DND-41 (cell line): ENCODE measurements at regions not wholly inside any gene's neighbourhood (a gene's known extent, or its start where the extent isn't known, plus 50 kb on each side); places are given as distances from the start of the nearest gene placed in this dataset.

Experiments
- ATAC-seq: fragments of 200-7000 bp; cut with Tn5 transposase; 3 replicates; pipeline ENCODE4 v1.9.1; 2021; ENCODE audit warnings: low read depth; ENCODE audit not compliant: insufficient read depth
- DNase-seq: peaks from one replicate; pipeline ENCODE4 v3.0.0-alpha.2; 2020
- H2AFZ ChIP-seq: 2 replicates; pipeline ENCODE4 v1.6.0; 2012; ENCODE audit warnings: low read depth, low read length
- H3K27ac ChIP-seq: 2 replicates; pipeline ENCODE4 v1.5.1; 2012; ENCODE audit warnings: low read length, inconsistent platforms
- H3K27me3 ChIP-seq: fragments of 200-600 bp; sonication (generic); 2 replicates; pipeline ENCODE4 v1.6.0; 2012; ENCODE audit warnings: low read length, mild to moderate bottlenecking, inconsistent platforms; ENCODE audit not compliant: insufficient read depth, poor library complexity
- H3K36me3 ChIP-seq: 2 replicates; pipeline ENCODE4 v1.5.1; 2012; ENCODE audit warnings: low read length, inconsistent platforms; ENCODE audit not compliant: insufficient read depth
- H3K4me1 ChIP-seq: 2 replicates; pipeline ENCODE4 v1.5.1; 2012; ENCODE audit warnings: mild to moderate bottlenecking, low read length; ENCODE audit not compliant: insufficient read depth
- H3K4me2 ChIP-seq: 2 replicates; pipeline ENCODE4 v1.6.0; 2012; ENCODE audit warnings: mild to moderate bottlenecking, moderate library complexity, low read length, inconsistent platforms; ENCODE audit not compliant: insufficient read depth
- H3K4me3 ChIP-seq, 2 experiments: fragments of 200-600 bp in 1 of 2; shearing (Covaris generic) in 1 of 2; 2 replicates each; pipeline ENCODE4 v1.5.1; 2012 to 2016; ENCODE audit warnings: inconsistent platforms in 2 of 2, low read length in 2 of 2, mild to moderate bottlenecking in 2 of 2, low read depth in 1 of 2, moderate library complexity in 1 of 2
- H3K79me2 ChIP-seq: 2 replicates; pipeline ENCODE4 v1.6.0; 2012; ENCODE audit warnings: low read length, inconsistent platforms; ENCODE audit not compliant: insufficient read depth
- H3K9ac ChIP-seq: 2 replicates; pipeline ENCODE4 v1.6.0; 2012; ENCODE audit warnings: low read depth, mild to moderate bottlenecking, inconsistent platforms, low read length, moderate library complexity
- H3K9me3 ChIP-seq: 2 replicates; pipeline ENCODE4 v1.5.1; 2012; ENCODE audit warnings: low read length, moderate library complexity, mild to moderate bottlenecking, inconsistent platforms; ENCODE audit not compliant: insufficient read depth, severe bottlenecking
- H4K20me1 ChIP-seq: 2 replicates; pipeline ENCODE4 v1.6.0; 2012; ENCODE audit warnings: low read length; ENCODE audit not compliant: insufficient read depth
- EZH2 ChIP-seq: IDR thresholded peaks from 3 replicates; pipeline ENCODE4 v1.6.1; 2012; ENCODE audit warnings: borderline replicate concordance, low read depth, mild to moderate bottlenecking, moderate library complexity, low read length, inconsistent platforms; ENCODE audit not compliant: severe bottlenecking
- TF ChIP-seq, protein P1 (sequence below): IDR thresholded peaks from 2 replicates; pipeline ENCODE4 v1.5.1; 2012; ENCODE audit warnings: borderline replicate concordance, low read length, moderate library complexity, mild to moderate bottlenecking; ENCODE audit not compliant: poor library complexity, severe bottlenecking; ENCODE audit errors: extremely low read depth

DNA sequence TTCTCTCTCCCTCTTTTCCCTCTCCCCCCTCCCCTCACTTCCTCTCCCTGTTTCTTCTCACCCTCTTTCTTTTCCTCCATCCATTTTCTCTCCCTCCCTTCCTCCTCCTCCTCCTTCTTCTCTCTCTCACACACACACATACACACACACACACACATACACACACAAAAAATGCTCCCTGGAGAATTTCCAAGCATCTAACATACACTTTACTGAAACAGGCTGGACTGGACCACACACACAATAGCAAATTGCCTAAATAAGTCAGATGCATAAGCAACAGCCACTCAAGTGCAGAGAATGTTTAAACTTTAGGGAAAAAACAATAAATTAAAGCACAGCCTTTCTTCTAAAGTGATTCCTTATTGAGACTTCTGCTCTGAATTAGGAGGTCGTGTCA lies 267.7 kb downstream of the FGFR2 start:
- Histone ChIP-seq H3K4me2 (no peak overlapping the region), H3K4me3 (no peak overlapping the region)

DNA sequence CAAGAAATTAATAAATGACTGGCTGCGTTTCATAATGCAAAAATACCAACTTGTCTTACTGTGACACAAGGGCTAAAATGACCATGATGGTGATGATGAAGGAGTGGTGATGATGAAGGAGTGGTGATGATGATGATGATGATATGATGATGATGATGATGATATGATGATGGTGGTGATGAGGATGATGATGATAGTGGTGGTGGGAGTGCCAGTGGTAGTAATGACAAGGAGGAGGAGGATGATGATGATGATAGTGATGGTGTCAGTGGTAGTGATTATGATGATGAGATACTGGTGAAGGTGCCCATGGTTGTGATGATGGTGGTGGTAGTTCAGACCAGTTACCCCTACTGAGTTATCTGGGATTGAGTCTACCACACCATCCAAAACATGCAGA lies 265.9 kb downstream of the FGFR2 start:
- Histone ChIP-seq H2AFZ (no peak overlapping the region), H3K79me2 (no peaks in the 10 kb centered on the region), H3K4me1 (no peaks in the 10 kb centered on the region), H3K27ac (no peak overlapping the region), H3K9ac (no peak overlapping the region), H4K20me1 (no peaks in the 10 kb centered on the region), H3K36me3 (no peaks in the 10 kb centered on the region), H3K4me2 (no peak overlapping the region), H3K4me3 (no peak overlapping the region), H3K9me3 (no peaks in the 10 kb centered on the region), H3K27me3 (no peaks in the 10 kb centered on the region)
- TF ChIP-seq, protein P1, sequence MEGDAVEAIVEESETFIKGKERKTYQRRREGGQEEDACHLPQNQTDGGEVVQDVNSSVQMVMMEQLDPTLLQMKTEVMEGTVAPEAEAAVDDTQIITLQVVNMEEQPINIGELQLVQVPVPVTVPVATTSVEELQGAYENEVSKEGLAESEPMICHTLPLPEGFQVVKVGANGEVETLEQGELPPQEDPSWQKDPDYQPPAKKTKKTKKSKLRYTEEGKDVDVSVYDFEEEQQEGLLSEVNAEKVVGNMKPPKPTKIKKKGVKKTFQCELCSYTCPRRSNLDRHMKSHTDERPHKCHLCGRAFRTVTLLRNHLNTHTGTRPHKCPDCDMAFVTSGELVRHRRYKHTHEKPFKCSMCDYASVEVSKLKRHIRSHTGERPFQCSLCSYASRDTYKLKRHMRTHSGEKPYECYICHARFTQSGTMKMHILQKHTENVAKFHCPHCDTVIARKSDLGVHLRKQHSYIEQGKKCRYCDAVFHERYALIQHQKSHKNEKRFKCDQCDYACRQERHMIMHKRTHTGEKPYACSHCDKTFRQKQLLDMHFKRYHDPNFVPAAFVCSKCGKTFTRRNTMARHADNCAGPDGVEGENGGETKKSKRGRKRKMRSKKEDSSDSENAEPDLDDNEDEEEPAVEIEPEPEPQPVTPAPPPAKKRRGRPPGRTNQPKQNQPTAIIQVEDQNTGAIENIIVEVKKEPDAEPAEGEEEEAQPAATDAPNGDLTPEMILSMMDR, result no peak
- no peak for TF ChIP-seq EZH2
- no peak for ATAC-seq
- DNase-seq, result no peak

More for the DNA sequence above, 267.7 kb downstream of the FGFR2 start:
- no peak for TF ChIP-seq EZH2
- Histone ChIP-seq H3K27me3 (no peaks in the 10 kb centered on the region), H3K79me2 (no peaks in the 10 kb centered on the region), H3K4me1 (no peaks in the 10 kb centered on the region), H2AFZ (no peak overlapping the region), H3K36me3 (no peaks in the 10 kb centered on the region), H3K27ac (no peak overlapping the region), H4K20me1 (no peaks in the 10 kb centered on the region), H3K9ac (no peak overlapping the region), H3K9me3 (no peaks in the 10 kb centered on the region)
- ATAC-seq (no peak), DNase-seq (no peak)

DNA sequence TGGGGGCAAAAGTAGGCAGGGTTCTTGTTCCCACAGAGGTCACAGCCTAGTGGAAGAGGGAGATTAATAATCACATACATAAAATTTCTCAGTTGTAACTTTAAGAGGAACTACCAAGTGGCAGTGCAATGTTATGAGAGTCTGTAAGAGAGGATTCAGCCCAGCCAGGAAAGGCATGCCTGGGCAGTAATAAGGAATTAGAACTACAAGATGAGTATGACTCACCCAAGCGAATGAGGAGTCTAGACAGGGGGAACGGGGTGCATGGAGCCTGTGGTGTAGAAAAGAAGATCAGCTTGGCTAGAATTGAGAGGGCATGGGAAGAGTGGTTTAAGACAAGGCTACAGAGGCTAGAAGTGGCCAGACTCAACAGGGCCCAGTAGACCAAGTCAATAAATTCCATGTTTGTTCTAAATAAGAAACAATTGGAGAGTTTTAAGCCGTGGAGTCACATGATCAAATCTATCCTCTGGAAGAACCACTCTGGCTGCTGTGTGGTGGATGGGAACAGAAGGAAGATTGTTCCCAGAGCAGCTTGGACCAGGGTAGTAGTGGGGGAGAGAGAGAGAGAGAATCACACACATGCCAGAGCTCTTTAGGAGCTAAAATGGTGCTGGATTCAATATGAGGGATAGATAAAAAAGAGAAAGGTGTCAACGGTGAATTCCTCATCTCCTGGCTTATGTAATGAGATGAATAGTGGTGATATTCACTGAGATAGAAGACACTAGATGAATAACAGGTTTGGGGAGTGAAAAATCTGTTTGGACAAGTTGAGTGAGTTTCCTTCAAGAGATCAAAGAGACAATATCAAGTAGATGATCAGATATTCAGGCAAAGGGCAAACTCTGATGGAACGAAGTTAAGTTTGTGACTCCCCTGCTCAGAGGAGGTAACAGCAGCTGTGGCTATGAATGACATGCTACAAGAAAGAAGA lies 265.1 kb downstream of the FGFR2 start:
- no peaks in the 10 kb centered on the region for H3K9me3 ChIP-seq
- no peaks in the 10 kb centered on the region for H3K36me3 ChIP-seq
- no peaks in the 10 kb centered on the region for H4K20me1 ChIP-seq
- no peaks in the 10 kb centered on the region for H3K27me3 ChIP-seq
- ATAC-seq (no peak), DNase-seq (no peak)
- no peak for TF ChIP-seq EZH2
- TF ChIP-seq, protein P1, result no peak
- no peak overlapping the region for H3K4me3 ChIP-seq
- no peak overlapping the region for H2AFZ ChIP-seq
- no peak overlapping the region for H3K27ac ChIP-seq
- H3K4me2 ChIP-seq, result no peak overlapping the region
- H3K79me2 ChIP-seq, result no peaks in the 10 kb centered on the region
- no peak overlapping the region for H3K9ac ChIP-seq
- no peaks in the 10 kb centered on the region for H3K4me1 ChIP-seq

GRCh38 chr10:121335386-121335925 lies 262.8 kb downstream of the FGFR2 start:
- Histone ChIP-seq H3K27me3 (no peaks in the 10 kb centered on the region), H3K9ac (no peak overlapping the region), H2AFZ (no peak overlapping the region), H3K27ac (no peak overlapping the region), H3K4me1 (no peaks in the 10 kb centered on the region), H3K9me3 (no peaks in the 10 kb centered on the region), H3K79me2 (no peaks in the 10 kb centered on the region), H3K4me2 (no peak overlapping the region), H3K36me3 (no peaks in the 10 kb centered on the region), H3K4me3 (no peak overlapping the region), H4K20me1 (no peaks in the 10 kb centered on the region)
- TF ChIP-seq EZH2, result no peak
- TF ChIP-seq, protein P1, result no peak
- DNase-seq, result no peak
- ATAC-seq, result no peak
